ENCODE measurements at regions not wholly inside any gene's neighbourhood (a gene's known extent, or its start where the extent isn't known, plus 50 kb on each side); places are given as distances from the start of the nearest gene placed in this dataset.
"Not testable (repeated sequence)": the region's sequence is repeated elsewhere in the genome, so short reads cannot be mapped to it uniquely, and the experiment has no call there.

GRCh38 chr12:72723732-72724131 is 451.6 kb downstream of the TRHDE start:
- no peak for DNase-seq (ENCODE audit: low spot score)

- no peak for DNase-seq (ENCODE audit: low spot score)
Measured at GRCh38 chr12:72729451-72730010, 457.4 kb downstream of the TRHDE start.

GRCh38 chr12:72734581-72734980 is 462.4 kb downstream of the TRHDE start:
- DNase-seq (ENCODE audit: low spot score) = no peak

GRCh38 chr12:72738811-72739210 is 466.6 kb downstream of the TRHDE start:
- DNase-seq (ENCODE audit: low spot score) = no peak

GRCh38 chr12:72740064-72740463 is 467.9 kb downstream of the TRHDE start:
- DNase-seq (ENCODE audit: low spot score) = no peak

- DNase-seq (ENCODE audit: low spot score) = no peak
Measured at GRCh38 chr12:72742568-72742967, 470.4 kb downstream of the TRHDE start.

GRCh38 chr12:72746048-72746447 is 473.9 kb downstream of the TRHDE start:
- DNase-seq (ENCODE audit: low spot score) = no peak

GRCh38 chr12:72747111-72747849 is 475.1 kb downstream of the TRHDE start:
- DNase-seq (ENCODE audit: low spot score) = no peak

GRCh38 chr12:72748971-72749370 is 476.8 kb downstream of the TRHDE start:
- no peak for DNase-seq (ENCODE audit: low spot score)

GRCh38 chr12:72753571-72753970 is 481.4 kb downstream of the TRHDE start:
- DNase-seq (ENCODE audit: low spot score) = no peak

- not testable (repeated sequence) for DNase-seq (ENCODE audit: low spot score)
Measured at GRCh38 chr12:72754026-72754425, 481.9 kb downstream of the TRHDE start.

GRCh38 chr12:72766517-72766916 is 494.3 kb downstream of the TRHDE start:
- DNase-seq (ENCODE audit: low spot score) = no peak

GRCh38 chr12:72774023-72774422 is 501.9 kb downstream of the TRHDE start:
- no peak for DNase-seq (ENCODE audit: low spot score)

- DNase-seq (ENCODE audit: low spot score) = no peak
Measured at GRCh38 chr12:72777806-72778205, 505.6 kb downstream of the TRHDE start.

GRCh38 chr12:72790273-72790672 is 518.1 kb downstream of the TRHDE start:
- no peak for DNase-seq (ENCODE audit: low spot score)

GRCh38 chr12:72792889-72793288 is 520.7 kb downstream of the TRHDE start:
- DNase-seq (ENCODE audit: low spot score) = no peak

GRCh38 chr12:72793796-72794195 is 521.6 kb downstream of the TRHDE start:
- DNase-seq (ENCODE audit: low spot score) = no peak

GRCh38 chr12:72815421-72815820 is 543.3 kb downstream of the TRHDE start:
- DNase-seq (ENCODE audit: low spot score) = no peak

GRCh38 chr12:72828662-72829324 is 556.6 kb downstream of the TRHDE start:
- DNase-seq (ENCODE audit: low spot score) = no peak

- no peak for DNase-seq (ENCODE audit: low spot score)
Measured at GRCh38 chr12:72829838-72830237, 557.7 kb downstream of the TRHDE start.

- DNase-seq (ENCODE audit: low spot score) = no peak
Measured at GRCh38 chr12:72832024-72832423, 559.9 kb downstream of the TRHDE start.

- DNase-seq (ENCODE audit: low spot score) = no peak
Measured at GRCh38 chr12:72836194-72836593, 564.0 kb downstream of the TRHDE start.

- DNase-seq (ENCODE audit: low spot score) = no peak
Measured at GRCh38 chr12:72839696-72840095, 567.5 kb downstream of the TRHDE start.
